ENCODE measurements at regions not wholly inside any gene's neighbourhood (a gene's known extent, or its start where the extent isn't known, plus 50 kb on each side); places are given as distances from the start of the nearest gene placed in this dataset.

GRCh38 chr2:239526038-239526437 is 125.2 kb upstream of the HDAC4 start:
- in situ Hi-C loops (cut with HindIII; ENCODE audit: low pct_unique_long_range_greater_than_20kb, low sequenced_read_pairs), result no loop called here
- no peak for DNase-seq (ENCODE audit: low read depth, low spot score)

GRCh38 chr2:239523954-239524330 is 123.1 kb upstream of the HDAC4 start:
- DNase-seq (ENCODE audit: low read depth, low spot score), result no peak
- in situ Hi-C loops (cut with HindIII; ENCODE audit: low pct_unique_long_range_greater_than_20kb, low sequenced_read_pairs), result no loop called here

DNA sequence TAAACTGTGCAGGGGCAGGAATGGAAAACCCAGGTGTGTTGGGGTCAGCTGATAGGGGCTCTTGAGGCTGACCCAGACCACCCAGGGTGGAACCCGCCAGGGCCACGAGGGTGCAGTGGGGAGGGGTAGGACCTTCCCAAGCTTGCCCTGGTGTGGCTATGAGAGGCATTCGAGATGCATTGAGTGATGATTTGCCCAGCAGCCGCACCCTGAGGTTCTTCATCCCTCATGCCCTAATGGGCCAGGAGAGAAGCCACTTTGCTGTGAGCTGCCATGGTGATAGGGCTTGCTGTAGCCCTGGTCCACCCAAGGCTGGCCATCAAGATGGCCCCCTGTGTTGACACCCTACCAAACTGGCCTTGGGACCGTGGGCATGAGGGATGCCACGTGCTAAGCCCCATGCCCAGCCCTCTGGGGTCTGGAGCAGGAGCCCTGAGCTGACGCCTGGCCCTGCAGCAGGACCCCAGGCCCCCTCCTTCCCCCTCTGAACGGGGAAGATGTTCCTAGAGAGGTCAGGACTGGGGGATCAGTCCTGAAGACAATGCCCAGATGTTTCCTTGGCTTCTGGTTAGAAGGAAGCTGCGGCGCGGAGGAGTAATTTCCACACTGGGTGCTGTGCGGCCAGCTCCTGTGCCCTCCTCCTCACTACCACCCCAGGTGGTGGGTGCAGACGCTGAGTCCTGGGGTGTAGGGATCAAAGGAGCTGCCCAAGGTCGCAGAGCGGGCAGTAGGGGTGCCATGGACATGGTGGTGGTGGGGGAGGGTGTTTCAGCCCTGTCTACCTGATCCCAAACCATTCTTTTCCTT is 122.5 kb upstream of the HDAC4 start:
- DNase-seq (ENCODE audit: low read depth, low spot score), result no peak
- in situ Hi-C loops (cut with HindIII; ENCODE audit: low pct_unique_long_range_greater_than_20kb, low sequenced_read_pairs), result no loop called here

GRCh38 chr2:239522740-239523119 is 121.9 kb upstream of the HDAC4 start:
- no peak for DNase-seq (ENCODE audit: low read depth, low spot score)
- in situ Hi-C loops (cut with HindIII; ENCODE audit: low pct_unique_long_range_greater_than_20kb, low sequenced_read_pairs), result no loop called here

DNA sequence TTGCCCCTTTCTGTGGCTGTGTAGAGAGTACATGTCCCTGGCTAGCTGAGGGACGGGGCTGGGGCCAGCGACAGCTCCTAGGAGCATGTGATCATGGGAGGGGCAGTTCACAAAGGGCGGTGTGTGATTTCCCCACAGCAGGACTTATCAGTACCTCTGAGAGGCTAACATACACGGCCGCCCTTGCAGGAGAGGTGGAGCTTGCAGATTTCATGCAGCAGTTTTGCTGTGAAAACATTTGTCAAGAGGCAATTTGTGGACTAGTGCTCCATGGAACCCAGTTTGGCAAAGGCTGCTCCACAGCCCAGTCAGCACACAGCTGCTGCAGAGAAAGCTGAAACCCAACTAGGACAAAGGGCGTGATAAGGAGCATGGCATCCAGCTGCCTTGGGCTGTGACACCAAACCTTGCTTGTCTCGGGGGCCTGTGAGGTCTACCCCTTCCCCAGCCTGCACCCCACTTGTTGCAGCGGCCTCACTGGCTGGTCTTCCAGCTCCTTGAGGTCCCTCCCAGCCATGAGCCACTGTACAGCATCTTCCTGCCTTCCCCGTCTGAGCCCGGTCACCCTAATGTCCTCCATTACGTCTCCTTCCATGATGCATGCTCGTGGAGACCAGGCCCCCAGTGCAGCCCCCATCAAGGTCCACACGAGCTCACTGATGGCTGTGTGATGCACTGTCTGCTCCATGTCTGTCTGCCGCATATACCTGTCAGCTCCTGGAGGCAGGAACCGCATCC is 121.4 kb upstream of the HDAC4 start:
- DNase-seq (ENCODE audit: low read depth, low spot score), result no peak
- in situ Hi-C loops (cut with HindIII; ENCODE audit: low pct_unique_long_range_greater_than_20kb, low sequenced_read_pairs), result no loop called here

DNA sequence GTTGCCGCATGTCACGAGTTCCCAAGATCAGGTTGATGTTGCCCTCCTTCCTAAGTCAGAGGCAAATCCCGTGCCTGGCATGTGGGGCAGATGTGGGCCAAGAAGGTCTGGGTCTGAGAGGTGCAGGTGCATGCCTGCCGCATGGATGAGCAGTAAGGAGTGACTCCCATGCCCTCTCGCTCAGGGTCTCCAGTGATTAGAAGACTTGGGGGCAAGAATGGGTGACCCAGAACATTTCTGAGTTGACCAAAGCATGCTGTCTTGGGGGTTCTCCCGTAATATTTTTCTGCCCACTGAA is 120.6 kb upstream of the HDAC4 start:
- in situ Hi-C loops (cut with HindIII; ENCODE audit: low pct_unique_long_range_greater_than_20kb, low sequenced_read_pairs), result no loop called here
- no peak for DNase-seq (ENCODE audit: low read depth, low spot score)

DNA sequence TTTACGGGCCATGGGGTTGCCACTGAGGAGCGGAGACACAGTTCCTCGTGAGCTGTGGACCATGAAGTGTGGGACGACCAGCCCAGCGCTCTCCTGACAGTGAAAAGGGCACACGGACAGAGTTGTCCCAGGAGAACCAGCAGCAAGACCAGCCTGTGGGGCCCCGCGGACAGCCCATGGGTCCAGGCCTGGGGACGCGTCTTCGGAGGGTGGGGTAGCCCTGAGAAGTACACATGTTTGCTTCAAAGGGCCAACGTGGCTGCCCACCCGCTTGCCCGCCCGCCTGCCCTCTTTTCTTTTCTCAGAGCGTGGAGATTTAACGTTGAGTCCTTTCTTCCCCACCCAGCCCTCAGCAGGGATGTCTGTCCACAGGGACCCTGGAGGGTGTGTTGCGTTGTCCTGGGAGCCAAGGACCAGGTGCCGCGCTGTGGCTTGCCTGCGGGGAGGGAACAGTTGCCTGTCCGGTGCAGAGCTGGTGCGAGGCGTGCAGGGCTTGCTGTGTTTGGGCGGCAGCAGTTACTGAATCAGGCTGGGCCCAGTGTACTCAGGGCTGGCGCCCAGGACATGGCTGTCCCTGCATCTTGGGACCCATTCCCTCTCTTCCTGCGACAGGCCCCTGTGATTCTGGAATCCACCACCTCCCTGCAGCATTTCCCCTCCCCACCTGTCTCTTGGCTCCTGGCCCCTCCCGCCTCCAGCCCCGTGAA is 120.1 kb upstream of the HDAC4 start:
- in situ Hi-C loops (cut with HindIII; ENCODE audit: low pct_unique_long_range_greater_than_20kb, low sequenced_read_pairs), result no loop called here
- no peak for DNase-seq (ENCODE audit: low read depth, low spot score)

GRCh38 chr2:239519921-239520585 is 119.2 kb upstream of the HDAC4 start:
- in situ Hi-C loops (cut with HindIII; ENCODE audit: low pct_unique_long_range_greater_than_20kb, low sequenced_read_pairs), result no loop called here
- no peak for DNase-seq (ENCODE audit: low read depth, low spot score)

GRCh38 chr2:239519089-239519920 is 118.5 kb upstream of the HDAC4 start:
- no peak for DNase-seq (ENCODE audit: low read depth, low spot score)

GRCh38 chr2:239518286-239519088 is 117.7 kb upstream of the HDAC4 start:
- in situ Hi-C loops (cut with HindIII; ENCODE audit: low pct_unique_long_range_greater_than_20kb, low sequenced_read_pairs), result no loop called here
- DNase-seq (ENCODE audit: low read depth, low spot score), result no peak

More at GRCh38 chr2:239519089-239519920, 118.5 kb upstream of the HDAC4 start:
- in situ Hi-C loops (cut with HindIII; ENCODE audit: low pct_unique_long_range_greater_than_20kb, low sequenced_read_pairs), result no loop called here

- in situ Hi-C loops (cut with HindIII; ENCODE audit: low pct_unique_long_range_greater_than_20kb, low sequenced_read_pairs), result no loop called here
- no peak for DNase-seq (ENCODE audit: low read depth, low spot score)
Observed at GRCh38 chr2:239517686-239518085, 116.9 kb upstream of the HDAC4 start.

DNA sequence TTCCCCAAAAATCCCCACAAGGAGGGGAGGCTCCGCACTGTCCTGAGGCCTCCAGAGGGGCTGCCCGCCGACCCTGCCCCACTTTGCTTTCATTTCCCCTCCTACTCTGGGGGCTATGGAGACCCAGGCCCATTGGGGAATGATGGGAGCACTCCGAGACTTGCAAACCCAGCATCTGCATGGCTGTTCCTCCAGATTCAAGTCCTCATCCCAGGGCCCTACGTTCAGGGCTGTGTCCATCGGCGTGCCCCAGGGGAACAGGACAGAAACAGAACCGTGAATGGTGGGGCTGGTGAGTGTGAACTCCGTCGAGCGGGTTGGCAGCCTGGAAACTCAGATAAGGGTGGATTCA is 116.1 kb upstream of the HDAC4 start:
- DNase-seq (ENCODE audit: low read depth, low spot score), result no peak
- in situ Hi-C loops (cut with HindIII; ENCODE audit: low pct_unique_long_range_greater_than_20kb, low sequenced_read_pairs), result no loop called here

GRCh38 chr2:239516286-239516953 is 115.6 kb upstream of the HDAC4 start:
- DNase-seq (ENCODE audit: low read depth, low spot score), result no peak
- in situ Hi-C loops (cut with HindIII; ENCODE audit: low pct_unique_long_range_greater_than_20kb, low sequenced_read_pairs), result no loop called here

DNA sequence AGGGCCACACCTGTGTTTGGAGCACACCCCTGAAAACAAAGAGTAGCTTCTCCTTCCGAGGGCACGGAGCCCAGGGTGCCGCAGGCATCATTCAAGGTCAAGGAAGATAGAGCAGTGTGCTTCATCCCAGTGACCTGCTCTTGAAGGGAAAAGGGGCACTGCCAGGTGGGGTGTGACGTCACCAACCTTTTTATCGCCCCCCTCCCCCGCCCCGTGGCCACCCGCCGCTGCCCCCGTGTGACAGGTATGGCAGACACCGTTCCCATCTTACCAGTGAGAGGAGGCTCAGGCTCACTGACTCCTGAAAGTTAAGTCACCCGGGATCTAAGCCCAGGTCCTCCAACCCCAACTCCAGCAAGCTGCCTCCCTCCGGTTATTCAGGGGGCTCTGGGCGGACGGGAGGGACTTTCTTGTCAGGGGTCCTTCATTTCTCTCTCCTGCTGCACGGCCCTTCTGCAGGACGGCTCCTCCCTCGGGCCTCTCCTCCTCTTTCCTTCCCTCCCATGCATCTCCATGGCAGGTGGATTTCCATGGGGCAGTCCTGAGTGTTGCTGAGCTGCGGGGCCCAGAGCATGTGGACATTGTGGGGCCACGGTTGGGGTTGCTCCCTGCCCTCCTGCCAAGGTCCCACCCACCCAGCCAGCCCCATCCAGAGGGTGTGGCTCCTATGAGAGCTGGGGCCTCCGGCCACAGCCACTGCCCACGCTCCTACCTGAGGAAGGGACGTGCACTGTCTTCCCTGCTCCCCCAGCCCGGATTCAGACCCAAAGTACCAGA is 114.1 kb upstream of the HDAC4 start:
- in situ Hi-C loops (cut with HindIII; ENCODE audit: low pct_unique_long_range_greater_than_20kb, low sequenced_read_pairs), result no loop called here
- DNase-seq (ENCODE audit: low read depth, low spot score), result no peak

DNA sequence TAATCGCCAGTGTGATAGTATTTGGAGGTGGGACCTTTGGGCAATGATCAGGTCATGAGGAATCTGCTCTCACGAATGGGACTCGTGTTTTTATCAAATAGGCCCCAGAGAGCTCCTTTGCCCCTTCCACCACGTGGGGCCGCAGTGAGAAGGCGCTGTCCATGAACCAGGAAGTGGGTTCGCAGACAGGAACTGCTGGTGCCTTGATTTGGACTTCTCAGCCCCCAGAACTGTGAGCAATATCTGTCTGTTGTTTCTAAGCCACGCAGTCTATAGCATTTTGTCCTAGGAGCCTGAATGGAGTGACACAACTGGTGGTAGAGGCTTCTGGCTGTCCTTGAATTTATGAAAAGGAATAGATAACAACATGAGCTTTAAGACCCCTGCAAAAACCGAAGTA is 111.2 kb upstream of the HDAC4 start:
- in situ Hi-C loops (cut with HindIII; ENCODE audit: low pct_unique_long_range_greater_than_20kb, low sequenced_read_pairs), result no loop called here
- no peak for DNase-seq (ENCODE audit: low read depth, low spot score)

All from SK-MEL-5 (cell line).